Ramos (cell line): ENCODE measurements at regions not wholly inside any gene's neighbourhood (a gene's known extent, or its start where the extent isn't known, plus 50 kb on each side); places are given as distances from the start of the nearest gene placed in this dataset.

Experiments
- in situ Hi-C: fragments of 300-500 bp; cut with MboI; formaldehyde crosslinking; loops from one replicate; pipeline ENCODE4 v1.14.3; 2022; ENCODE audit warnings: low sequenced_read_pairs; ENCODE audit not compliant: unreplicated experiment

GRCh38 chr1:234909851-234910250 is 218.8 kb downstream of the TOMM20 start:
- in situ Hi-C loops: no loop called here

- in situ Hi-C loops: no loop called here
These were observed 219.3 kb downstream of the TOMM20 start for GRCh38 chr1:234909307-234909810.

DNA sequence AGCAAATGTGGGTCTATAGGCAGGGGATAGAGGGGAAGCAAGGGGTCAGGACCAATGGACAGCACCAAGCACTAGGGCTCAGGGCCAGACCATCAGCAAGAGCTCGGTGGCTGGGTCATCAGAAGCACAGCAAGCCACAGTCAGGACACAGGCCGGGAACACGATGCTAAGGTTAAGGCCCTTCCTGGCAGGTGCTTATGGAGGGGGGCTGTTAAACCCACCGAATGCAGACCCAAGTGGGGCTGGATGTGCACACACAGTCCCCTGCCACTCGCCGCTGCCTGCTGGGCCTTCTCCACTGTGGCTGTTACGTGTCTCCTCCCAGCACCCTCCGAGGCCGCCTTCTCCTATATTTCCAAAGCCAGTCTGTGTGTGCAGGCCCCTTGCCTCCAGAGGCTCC is 220.1 kb downstream of the TOMM20 start:
- in situ Hi-C loops: no loop called here

DNA sequence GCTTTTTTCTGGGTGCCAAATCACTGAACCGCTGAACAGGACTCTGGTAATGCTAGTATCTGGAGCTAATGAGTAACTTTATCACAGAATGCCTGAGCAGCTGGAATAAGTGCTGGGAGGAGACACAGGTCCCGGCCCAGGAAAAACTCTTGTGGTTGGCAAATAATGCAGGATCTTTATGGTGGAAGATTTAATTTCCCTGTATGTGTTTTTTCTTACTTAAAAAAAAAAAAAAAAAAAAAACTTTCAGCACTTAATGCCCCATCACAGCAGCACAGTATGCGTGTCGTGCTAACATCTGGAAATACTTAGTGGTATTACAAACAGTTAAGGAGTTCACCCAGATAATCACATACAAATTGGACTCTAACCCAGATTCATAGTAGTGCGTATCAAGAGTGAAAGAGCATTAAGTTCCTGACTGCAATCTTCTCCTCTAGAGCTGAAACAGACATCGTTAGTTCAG is 220.7 kb downstream of the TOMM20 start:
- in situ Hi-C loops: no loop called here

DNA sequence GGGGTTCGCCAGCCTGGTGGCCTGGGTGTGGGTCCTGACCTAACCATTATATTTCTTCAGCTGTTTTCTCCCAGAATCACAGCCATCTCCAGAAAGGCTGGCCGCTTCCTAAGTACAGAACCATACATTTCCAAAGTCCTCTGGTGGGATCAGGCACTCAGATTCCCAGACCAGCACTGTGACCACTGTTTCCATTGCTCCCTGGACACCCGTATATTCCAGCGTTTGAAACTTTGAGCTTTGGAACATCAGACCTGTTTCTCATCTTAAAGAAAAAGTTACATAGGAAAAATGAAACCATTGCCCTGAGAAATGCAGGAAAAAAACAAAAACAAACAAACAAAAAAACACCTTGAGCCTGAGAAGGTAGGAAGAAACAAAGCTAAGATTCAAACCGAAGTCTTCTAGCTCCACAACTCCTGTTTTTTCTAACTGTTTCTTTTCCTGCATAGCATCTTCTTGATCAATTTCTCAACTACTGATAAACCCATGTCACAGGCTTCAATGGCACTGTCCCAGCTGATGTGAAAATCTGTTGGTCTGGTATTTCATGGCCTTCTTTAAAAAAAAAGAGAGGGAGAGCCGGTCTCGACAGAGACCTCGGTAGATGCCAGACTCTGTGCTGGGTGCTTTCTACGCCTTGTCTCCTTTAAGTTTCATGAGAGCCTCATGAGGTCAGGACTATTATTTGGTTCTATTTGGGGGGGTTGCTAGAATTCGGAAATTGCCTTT is 221.3 kb downstream of the TOMM20 start:
- in situ Hi-C loops: no loop called here

DNA sequence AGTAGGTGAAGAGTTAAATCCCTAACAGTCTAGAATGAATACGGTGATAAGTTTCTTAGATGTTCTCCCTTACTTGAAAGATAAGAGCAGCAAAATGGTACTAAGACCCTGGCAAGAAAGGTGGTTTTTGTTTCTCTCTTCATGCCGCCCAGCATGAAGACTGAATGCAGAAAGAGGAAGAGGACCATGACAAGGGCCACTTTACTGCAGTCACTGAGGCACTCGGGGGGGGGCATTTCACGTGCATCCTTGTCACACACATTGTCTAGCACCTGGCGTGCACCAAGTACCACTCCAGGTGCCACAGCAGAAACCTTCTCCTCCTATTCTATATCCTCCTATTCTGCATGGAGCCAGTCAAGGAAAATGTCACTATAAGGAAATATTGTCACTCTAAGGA is 222.0 kb downstream of the TOMM20 start:
- in situ Hi-C loops: no loop called here

GRCh38 chr1:234902774-234903547 is 225.7 kb downstream of the TOMM20 start:
- in situ Hi-C loops: no loop called here

GRCh38 chr1:234901491-234902049 is 227.1 kb downstream of the TOMM20 start:
- in situ Hi-C loops: no loop called here

GRCh38 chr1:234900595-234900994 is 228.0 kb downstream of the TOMM20 start:
- in situ Hi-C loops: no loop called here

GRCh38 chr1:234899730-234900072 is 228.9 kb downstream of the TOMM20 start:
- in situ Hi-C loops: no loop called here

DNA sequence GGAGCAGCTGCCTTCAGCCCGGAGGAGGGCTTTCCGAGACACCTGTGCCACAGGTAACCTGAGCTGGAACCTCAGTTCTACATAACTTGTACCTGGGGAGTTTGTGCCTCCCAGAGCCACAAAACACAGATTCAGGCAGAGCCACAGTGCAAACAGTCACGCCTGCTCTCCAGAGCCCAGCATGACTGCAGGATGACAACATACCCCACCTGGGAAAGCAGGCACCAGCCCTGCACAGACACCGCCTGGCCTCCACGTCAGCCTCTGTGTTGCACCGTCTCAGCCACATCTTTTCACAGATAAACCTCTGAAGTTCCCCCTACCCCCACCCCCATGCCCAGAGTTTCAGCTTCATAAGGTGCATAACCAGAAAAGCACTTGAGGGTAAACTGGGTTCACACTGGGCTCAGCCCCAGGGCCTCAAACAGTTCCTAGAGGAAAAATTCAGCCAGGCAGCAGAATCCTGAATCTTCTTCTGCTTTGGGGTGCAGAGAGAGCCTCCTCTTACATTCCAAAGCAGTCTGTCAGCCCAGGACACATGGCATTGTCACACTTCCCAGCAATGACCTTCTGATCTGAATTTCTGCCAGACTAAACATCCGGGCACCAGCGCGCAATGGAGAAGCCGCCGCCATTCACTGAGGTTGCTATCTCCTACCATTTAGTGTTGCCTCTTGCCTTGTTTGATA is 229.5 kb downstream of the TOMM20 start:
- in situ Hi-C loops: no loop called here

GRCh38 chr1:234898455-234899033 is 230.1 kb downstream of the TOMM20 start:
- in situ Hi-C loops: no loop called here

- in situ Hi-C loops: no loop called here
These were observed 230.7 kb downstream of the TOMM20 start for GRCh38 chr1:234897754-234898454.

DNA sequence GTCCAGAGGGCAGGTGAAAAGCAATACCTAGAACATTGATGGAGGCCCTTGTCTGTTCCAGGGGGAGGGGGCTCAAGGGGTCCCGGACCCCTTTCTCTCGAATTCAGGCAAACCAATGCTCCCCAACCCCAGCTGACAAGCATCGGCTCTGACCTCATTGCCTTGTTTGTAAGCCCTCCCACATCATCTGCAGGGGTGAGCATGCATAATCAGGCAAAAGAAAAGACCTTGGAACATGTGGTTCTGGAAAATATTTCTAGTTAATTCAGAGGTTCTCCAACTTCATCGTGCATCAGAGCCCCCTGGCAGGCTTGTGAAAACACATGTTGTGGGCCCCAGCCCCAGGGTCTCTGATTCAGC is 231.3 kb downstream of the TOMM20 start:
- in situ Hi-C loops: no loop called here

GRCh38 chr1:234896477-234897389 is 231.9 kb downstream of the TOMM20 start:
- in situ Hi-C loops: no loop called here

- in situ Hi-C loops: no loop called here
These were observed 234.7 kb downstream of the TOMM20 start for GRCh38 chr1:234893725-234894630.

DNA sequence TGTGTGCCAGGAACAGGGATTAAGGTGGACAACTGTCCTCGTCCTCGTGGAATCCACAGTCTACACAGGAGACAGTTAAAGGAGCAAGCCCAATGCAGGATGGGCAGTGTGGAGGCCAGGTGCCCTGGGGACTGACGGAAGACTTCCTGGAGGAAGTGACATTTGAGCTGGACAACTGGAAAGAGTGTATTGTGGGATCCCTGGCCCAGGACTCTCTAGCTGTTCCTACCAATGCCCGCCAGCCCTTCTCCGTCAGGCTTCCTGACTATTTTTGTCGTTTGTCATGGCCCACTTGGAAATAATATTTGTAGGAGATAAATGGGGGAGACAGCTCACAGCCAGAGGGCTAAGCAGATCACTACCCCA is 235.3 kb downstream of the TOMM20 start:
- in situ Hi-C loops: no loop called here

DNA sequence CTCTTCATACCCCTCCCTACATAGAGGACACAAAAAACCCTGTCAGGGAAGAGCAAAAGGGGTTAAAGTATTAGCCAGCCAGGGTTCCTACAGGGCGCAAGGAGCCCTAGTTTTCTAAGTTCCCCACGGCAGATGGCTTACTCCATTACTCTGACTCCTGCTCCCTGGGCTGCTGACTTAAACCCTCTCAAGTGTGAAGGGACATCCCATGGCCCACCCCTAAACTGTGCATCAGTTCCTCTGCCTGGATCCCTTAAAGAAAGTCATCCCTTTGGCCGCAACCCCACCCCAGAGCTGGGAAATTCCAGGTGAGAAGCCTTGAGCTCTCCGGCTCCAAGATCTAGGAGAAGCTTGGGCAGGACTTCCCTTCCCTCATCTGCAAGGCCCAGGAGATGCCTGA is 236.0 kb downstream of the TOMM20 start:
- in situ Hi-C loops: no loop called here
